HG03175 (cell line): ENCODE measurements at regions not wholly inside any gene's neighbourhood (a gene's known extent, or its start where the extent isn't known, plus 50 kb on each side); places are given as distances from the start of the nearest gene placed in this dataset.
"Not testable (repeated sequence)": the region's sequence is repeated elsewhere in the genome, so short reads cannot be mapped to it uniquely, and the experiment has no call there.

ENCODE experiments used
- ATAC-seq: cut with Tn5 transposase; IDR thresholded peaks from one replicate; pipeline ENCODE4 v1.9.1; 2021; ENCODE audit warnings: mild to moderate bottlenecking, moderate library complexity; ENCODE audit not compliant: unreplicated experiment

- no peak for ATAC-seq
These were observed 203.1 kb downstream of the ARHGEF9 start for GRCh38 chrX:63581906-63582305.

- no peak for ATAC-seq
These were observed 203.6 kb downstream of the ARHGEF9 start for GRCh38 chrX:63581398-63581797.

GRCh38 chrX:63576533-63576932 lies 208.5 kb downstream of the ARHGEF9 start:
- no peak for ATAC-seq

- not testable (repeated sequence) for ATAC-seq
These were observed 209.3 kb downstream of the ARHGEF9 start for GRCh38 chrX:63575700-63576099.

- no peak for ATAC-seq
These were observed 215.7 kb upstream of the SPIN4 start for GRCh38 chrX:63566856-63567255.

- ATAC-seq, result no peak
These were observed 210.3 kb upstream of the SPIN4 start for GRCh38 chrX:63561425-63561824.

GRCh38 chrX:63560601-63561218 lies 209.6 kb upstream of the SPIN4 start:
- peak; percentile 99 for ATAC-seq

GRCh38 chrX:63551856-63552255 lies 200.7 kb upstream of the SPIN4 start:
- ATAC-seq, result no peak

- no peak for ATAC-seq
These were observed 179.5 kb upstream of the SPIN4 start for GRCh38 chrX:63530654-63531053.

GRCh38 chrX:63529961-63530360 lies 178.8 kb upstream of the SPIN4 start:
- no peak for ATAC-seq

- no peak for ATAC-seq
These were observed 175.7 kb upstream of the SPIN4 start for GRCh38 chrX:63526863-63527262.

GRCh38 chrX:63525491-63525890 lies 174.4 kb upstream of the SPIN4 start:
- no peak for ATAC-seq

GRCh38 chrX:63519368-63519767 lies 168.2 kb upstream of the SPIN4 start:
- ATAC-seq, result not testable (repeated sequence)

- no peak for ATAC-seq
These were observed 163.5 kb upstream of the SPIN4 start for GRCh38 chrX:63514569-63515080.

- no peak for ATAC-seq
These were observed 162.9 kb upstream of the SPIN4 start for GRCh38 chrX:63513825-63514568.

GRCh38 chrX:63511361-63511760 lies 160.2 kb upstream of the SPIN4 start:
- no peak for ATAC-seq

GRCh38 chrX:63508668-63509067 lies 157.5 kb upstream of the SPIN4 start:
- no peak for ATAC-seq

GRCh38 chrX:63506320-63506719 lies 155.2 kb upstream of the SPIN4 start:
- ATAC-seq, result no peak

GRCh38 chrX:63503541-63503940 lies 152.4 kb upstream of the SPIN4 start:
- ATAC-seq, result no peak

GRCh38 chrX:63488546-63489373 lies 137.6 kb upstream of the SPIN4 start:
- ATAC-seq, result no peak

GRCh38 chrX:63475200-63475599 lies 124.1 kb upstream of the SPIN4 start:
- ATAC-seq, result no peak

GRCh38 chrX:63471004-63471403 lies 119.9 kb upstream of the SPIN4 start:
- ATAC-seq, result no peak
